ENCODE measurements at regions not wholly inside any gene's neighbourhood (a gene's known extent, or its start where the extent isn't known, plus 50 kb on each side); places are given as distances from the start of the nearest gene placed in this dataset.

DNA sequence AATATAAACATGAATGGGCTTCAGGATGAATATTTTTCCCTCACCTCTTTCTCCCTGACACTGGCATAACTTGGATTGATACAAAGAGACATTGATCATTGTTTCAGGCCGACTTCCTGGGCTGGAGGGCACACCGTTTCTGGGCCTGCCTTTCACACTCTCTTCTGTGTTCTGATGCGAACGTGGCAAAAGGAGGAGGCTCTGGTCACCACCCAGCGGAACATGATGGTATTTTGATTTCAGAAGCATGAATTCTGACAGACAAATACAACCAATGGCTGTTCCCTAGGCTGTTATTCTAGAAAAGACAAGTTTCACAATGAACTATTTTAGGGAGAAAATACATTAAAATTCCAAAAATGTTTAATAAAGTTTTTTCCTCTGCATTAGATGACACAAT lies 534.5 kb upstream of the MKI67 start:
- DNase-seq, result no peak

DNA sequence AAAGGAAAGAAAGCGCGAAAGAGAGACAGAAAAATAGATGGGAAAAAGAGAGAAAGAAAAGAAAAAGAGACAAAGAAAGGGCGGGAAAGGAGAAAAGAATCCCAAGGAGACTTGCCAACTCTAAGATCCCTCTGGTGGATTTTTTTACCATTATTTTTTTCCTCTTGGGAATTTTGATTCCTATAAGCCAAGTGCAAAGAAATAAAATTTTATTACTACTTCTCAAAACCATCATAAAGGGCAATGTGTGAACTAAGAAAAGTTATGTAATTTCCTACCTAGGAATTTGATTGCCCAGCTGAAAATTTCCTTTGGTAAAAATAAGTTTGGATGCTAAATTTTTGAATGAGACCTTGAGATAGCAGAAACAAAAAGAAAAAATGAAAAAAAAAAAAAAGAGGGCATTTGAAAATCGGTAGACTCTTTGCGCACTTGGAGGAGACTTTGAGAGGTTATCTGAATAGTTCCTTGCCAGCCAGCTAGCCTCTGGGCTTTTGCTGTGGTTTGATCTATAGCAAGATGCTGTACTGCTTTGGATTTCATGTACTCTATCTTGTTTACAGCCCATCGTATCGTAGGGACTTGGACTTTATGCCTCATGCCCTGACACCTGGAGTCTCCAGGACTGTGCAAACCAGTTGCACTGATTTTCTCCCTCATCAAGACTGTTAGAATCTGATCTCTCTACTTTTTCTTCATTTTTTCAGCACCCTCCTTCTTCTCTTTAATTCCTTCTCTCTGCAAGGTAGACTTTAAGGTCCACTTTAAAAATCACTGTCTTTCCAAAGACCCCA lies 535.4 kb upstream of the MKI67 start:
- DNase-seq, result no peak

DNA sequence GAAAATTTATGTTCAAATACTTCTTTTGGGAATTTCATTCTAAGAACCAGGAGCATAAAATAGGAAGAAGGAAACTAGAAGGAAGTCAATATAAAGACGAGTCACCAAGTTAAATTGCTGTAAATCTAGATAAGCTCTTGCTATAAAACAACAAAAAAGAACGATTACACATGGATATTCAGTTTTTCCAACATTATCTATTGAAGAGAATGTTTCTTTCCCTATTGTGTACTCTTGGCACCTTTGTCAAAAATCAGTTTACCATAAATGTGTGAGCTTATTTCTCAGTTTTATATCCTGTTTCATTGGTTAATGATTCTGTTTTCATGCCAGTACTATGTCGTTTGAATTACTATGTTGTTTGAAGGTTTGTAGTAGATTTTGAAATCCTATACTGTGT lies 536.3 kb upstream of the MKI67 start:
- no peak for DNase-seq

DNA sequence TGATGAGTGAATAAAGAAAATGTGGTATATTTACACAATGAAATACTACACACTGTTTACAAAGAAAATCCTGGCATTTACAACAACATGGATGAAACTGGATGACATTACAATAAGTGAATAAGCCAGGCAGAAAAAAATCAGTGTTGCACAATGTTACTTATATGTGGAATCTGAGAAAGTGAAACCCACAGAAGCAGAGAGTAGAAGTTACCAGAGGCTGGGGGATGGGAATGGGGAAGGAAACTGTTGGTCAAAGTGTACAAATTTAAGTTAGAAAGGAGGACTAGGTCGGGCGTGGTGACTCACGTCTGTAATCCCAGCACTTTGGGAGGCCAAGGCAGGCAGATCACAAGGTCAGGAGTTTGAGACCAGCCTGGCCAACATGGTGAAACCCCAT lies 538.5 kb upstream of the MKI67 start:
- no peak for DNase-seq

DNA sequence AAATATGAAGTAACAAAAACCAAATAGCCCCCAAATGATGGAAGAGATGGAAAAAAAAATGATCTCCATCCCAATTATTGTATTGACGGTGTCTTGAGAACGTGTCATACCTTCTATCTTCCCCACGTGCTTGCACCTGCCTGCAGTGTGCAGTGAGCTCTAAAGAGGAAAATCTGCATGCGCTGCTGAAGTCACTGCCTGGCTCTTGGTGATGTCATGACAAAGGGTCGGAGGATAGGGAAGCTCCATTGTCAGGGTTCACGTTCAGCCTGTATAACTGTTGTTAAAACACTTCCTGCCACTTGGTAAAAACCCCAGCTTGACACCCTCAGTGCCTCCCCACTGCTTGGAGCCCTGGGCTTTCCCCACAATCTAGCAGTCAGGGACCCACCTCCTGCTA lies 549.2 kb upstream of the MKI67 start:
- DNase-seq, result no peak

DNA sequence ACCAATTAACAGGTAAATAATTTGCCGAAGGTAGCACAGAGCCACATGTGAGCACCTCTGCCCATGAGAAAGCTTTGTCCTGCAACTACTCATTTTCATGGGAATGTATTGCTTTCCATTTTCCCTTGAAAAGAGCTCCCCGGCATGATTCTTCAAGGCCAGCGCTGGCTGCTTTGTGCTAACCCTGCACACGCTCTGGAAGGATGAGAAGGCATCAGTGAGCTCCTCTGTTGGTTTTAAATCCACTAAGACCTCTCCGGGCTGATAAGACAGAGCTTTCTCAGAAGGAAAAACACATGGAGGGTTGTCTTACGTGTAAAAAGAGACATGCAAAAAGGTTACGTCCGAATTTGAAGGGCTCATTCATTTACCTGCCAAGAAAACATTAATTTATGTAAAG lies 553.9 kb upstream of the MKI67 start:
- no peak for DNase-seq

DNA sequence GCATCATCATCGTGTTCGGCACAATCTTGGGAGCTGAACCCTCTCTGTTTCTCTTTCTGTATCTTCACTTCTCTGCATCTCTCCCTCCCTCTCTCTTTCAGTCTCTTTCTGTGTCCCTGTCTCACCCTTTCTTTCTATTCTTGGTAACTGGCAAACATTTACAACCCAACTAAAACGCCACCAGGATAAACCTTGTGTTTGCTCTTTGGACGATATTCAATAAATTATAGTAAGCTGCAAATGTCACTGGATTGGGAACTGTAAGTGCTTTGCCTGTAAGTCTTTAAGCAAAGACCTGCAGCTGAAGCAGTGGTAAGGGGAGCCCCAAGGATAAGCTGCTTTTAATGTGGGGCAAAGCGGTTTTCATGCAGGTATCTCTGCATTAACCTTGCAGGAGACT lies 558.0 kb upstream of the MKI67 start:
- no peak for DNase-seq

DNA sequence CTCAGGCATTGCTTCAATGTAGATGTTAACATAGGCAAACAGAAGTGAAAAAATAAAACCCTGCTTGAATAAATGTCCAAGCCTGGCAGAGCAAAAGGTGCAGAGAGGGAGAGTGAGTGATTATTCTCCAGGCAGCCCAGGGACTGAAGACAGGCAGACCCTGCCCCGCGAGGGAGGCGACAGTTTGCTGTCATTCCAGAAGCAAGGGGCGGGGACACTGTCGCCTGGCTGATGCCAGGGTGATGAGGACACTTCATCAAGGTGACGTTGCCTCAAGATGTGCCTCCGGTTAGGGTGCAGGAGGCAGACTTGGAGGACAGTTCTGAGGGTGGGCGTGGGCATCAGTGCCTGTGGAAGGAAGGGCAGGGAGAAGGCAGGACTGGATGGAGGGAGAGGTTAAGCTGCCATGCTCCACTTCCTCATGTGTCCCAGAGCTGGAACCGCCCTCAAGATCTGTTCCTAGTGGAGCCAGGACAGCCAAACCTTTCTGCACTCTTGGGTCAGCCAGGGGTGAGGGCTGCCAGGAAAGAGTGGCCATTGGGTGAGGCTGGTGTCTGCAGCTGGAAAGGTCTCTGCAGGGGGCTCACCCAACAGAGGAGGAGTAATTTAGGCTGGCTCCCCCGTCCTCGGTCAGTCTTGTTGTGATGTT lies 560.5 kb upstream of the MKI67 start:
- DNase-seq, result no peak

DNA sequence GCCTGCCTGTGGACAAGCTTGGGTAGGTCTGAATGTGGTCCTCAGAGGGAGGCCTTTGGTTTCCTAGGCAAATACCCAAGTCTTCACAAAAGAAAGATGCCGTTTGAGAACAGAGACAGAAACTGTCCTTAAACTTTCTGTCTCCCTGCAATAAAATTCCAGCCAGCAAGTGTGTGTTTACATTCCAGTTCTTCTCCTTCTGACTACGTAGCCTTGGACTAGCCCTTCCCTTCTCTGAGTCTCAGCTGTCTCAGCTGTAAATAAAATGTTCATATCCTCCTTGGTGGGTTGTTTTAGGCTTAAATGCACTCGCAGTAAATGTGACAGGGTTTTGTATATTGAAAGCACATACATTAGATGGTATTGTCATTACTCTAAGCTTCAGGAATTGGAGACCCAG lies 561.2 kb upstream of the MKI67 start:
- peak in 2 of 3 donors; percentile 28 to 66 for DNase-seq

DNA sequence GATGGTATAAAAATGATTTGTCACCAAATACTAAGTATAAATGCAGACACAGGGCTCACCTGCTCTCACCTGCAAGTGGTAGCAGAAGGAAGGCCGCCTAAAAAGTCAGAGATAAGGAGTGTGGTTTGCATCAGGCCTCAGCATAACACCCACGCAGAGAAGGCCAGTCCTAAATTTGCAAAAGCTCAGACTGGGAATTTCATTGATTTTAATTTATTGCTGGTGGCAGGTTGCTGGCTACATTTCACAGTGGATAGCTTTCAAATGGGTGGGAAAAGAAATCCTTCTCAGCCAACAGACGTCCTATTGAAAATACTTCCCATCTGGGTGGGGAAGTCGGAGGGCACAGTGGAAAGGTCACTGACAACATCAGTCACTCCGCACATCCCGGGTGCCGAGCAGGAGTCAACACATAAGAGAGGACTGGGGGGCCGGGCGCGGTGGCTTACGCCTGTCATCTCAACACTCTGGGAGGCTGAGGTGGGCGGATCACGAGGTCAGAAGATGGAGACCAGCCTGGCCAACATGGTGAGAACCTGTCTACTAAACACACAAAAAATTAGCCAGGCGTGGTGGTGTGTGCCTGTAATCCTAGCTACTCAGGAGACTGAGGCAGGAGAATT lies 561.8 kb upstream of the MKI67 start:
- no peak for DNase-seq

DNA sequence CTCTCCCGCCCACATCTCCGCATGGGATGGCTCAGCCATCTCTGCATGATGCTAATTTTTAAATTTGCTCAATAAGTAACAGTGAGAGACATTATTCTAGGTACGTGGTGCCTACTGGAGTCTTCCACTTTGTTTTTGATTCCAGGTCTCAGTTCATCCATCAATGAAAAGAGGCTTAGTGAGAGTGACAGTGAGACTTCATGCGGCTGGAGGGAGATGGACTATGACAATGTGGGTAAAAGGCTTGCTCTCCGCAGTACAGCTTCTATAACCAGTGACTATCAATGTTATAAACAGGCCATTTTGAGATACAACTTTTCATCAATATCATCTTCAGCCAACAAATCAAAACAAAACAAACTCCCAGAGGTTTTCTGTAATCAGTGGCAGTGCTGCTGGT lies 563.4 kb upstream of the MKI67 start:
- no peak for DNase-seq

DNA sequence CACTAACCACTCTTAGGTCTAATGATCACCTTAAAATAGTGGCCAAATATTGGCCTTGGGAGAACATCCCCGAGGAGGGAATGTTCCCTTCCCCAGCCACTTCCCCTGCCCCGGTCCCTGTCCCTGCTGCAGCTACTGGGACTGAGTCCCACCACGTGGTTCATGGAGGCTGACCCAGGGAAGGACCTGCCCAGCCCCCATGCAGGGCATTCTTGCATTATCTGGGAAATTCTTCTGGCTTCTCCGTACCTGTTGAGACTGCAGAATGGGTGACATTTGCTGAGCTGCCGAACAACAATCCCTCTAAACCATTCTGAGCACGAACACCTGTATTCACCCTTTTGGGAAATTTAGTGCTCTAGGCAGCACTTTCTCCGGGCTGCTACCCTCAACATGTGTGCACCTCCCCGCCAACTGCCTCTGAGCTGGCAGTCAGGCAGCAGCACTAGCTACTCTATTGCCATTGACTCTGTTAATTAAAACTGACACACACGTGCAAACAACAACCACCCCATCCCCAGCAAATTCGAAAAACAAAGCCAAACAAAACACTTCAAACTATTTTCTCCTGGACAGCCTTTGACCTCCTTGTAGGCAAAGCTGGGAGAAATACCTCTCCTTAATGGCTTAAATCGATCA lies 567.4 kb upstream of the MKI67 start:
- DNase-seq, result no peak

DNA sequence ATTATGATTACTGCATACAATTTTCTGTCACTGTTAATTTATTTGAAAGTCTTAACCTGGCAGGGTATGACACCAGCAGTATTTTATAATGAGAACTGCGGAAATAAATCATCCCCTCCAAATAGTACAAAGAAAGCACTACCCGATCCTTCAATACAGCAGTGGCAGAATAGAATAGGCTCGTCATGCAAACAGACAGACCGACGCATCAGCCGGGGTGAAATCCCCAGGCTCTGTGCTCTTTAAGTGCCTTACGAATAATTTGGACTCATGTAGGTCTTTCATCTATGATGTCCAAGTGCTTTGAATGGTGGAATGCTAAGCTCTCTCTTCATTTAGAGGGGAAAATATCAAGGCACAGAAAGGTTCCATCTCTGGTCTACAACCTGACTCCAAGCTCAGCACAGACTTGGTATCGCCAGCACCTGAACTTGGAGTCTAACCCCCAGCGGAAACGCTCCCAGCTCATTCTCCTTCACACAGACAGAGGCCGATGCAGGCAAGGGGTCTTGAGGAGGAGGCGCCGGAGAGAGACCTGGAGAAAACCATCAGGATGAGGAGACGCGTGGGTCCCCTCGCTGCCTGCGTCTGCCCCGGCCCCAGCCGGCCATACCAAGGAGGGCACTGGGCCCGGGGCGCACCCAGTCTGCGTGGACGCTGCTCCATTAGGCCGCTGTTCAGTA lies 568.1 kb upstream of the MKI67 start:
- no peak for DNase-seq

DNA sequence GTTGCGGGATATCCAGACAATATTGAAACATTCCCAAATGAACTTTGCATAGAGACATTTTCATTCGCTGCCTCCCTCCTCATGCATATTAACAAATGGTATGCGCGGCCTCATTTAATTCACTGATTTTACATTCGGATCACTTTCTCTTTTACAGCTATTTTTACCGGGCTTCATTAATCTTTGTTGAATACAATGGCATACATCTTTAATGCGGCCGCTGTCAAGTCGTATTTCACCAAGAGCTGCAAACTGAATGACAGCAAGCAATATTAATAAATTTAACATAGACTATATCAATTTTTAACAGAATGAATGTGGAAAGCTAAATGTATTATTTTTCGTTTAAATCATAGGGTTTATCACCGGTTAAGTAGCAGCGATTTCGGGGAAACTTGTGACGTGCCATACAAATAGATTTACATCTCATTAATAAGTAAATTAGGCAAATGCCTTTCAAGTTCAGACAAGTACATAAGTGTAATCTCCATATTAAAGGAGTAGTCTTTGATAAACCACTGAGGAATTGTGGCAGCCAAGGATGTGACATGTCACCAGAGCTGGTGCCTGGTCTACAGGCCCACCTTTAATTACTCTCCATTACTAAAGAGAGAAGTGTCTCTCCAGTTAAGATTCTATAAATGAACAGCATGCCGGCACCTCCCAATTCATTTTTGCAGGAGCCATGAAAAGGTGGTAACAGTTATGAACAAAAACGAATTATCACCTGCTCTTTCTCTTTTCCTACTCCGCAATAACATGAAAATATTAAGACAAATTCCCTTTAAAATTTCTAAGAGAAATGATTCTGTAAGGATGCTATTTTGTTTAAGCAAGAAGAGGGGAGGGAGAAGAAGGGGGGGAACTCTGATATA lies 568.9 kb upstream of the MKI67 start:
- no peak for DNase-seq

DNA sequence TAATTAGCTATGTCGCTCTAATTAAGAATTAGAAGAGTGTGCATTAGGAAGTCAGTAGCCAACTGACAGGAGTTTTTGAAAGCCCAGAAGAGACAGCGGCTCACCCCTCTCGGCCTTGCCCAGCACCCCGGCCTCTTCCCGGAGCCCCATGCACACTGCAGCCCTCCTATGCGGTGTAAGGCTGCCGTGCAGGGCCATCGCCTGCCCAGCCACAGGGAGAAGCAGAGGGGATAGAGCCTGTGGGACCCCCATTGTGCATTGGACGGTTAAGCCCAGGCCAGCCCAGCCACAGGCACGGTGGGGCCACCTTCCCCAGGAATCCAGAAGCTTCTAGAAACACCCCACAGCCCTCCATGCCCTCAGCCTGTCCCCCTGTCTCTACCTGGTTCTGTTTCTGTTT lies 569.7 kb upstream of the MKI67 start:
- no peak for DNase-seq

DNA sequence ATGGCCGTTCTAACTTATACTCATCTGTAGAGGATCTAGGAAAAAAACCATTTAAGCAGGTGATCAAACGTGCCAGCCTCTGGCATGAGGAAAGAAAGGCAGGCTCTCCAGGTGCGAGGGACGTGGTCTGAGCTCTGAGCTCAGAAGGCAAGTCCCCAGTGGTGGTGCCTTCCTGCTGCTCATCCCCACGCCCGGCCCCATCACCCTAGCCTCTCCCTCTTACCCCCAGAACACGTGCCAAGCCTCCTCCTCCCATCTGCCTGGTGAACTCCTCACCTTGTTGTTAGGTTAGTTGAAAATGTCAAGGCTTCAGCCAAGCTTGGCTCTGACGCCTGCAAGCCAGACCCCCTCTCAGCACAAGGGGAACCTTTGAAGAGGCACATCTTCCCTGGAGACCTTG lies 571.2 kb upstream of the MKI67 start:
- DNase-seq, result no peak

DNA sequence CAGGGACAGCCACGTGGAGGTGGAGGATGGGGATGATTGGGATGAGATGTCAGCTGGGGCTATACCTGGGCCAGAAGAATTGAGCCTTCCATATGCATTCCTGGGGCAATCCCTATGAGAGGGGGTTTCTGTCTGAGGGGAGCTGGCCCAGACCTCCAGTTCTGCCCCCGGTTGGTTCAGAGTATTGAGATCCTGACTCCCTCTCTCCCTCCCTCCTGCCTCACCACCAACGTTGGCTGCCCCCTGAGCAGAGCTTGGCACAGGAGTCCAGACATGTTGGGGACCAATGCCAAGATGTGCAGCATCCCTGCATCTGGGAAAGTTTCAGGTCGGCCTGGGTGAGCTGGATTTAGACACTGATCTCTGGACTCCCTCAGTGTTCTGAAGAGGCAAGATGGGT lies 575.2 kb upstream of the MKI67 start:
- DNase-seq, result no peak

DNA sequence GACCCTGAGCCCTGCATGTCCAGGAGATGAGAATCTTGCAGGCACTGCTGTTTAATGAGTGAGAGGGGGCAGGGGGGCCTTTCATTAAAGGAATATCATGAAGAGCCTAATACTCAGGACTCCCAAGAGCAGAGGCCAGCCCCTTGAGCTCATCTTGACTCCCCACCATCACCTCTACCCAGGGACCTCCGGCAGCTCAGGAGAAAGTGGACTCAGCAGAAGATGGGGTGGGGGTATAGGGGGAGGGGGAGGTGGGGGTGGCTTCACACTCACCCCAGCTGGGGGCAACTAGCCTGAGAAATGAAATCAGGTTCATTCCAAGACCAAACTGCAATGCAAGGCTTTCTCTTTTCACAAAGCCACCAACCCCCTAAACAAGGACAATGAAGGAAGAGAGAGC lies 575.6 kb upstream of the MKI67 start:
- DNase-seq, result no peak

DNA sequence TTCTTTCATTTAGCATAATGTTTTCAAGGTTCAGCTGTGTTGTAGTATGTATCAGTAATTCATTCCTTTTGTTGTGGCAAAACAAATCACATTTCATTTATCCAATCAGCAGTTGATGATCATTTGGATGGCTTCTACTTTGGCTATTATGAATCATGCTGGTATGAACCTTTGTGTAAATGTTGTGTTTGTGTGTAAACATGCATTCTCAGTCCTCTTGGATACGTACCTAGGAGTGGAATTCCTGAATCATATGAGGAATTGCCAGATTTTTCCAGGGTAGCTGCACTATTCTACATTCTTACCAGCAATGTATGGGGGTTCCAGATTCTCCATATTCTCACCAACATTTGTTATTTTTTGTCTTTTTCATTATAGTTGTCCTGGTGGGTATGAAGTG lies 578.5 kb upstream of the MKI67 start:
- DNase-seq, result no peak

DNA sequence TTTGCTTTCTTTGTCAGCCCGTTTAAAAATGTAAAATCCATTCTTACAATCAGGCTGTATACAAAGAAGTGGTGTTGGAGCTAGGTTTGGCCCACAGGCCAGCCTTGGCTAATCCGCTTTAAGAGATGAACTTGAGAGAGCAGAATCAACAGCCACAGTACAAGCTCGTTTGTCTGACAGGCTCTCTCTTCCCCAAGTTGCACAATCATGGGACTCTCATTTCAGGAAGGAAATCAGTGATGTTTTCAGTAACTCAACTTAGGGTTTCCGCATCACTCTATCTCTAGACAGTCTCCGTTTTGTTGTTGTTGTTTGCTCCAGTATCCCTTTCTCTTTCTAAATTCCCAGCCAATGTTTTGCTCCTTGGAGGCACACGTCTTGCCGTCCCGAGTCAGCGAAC lies 582.0 kb upstream of the MKI67 start:
- no peak for DNase-seq

DNA sequence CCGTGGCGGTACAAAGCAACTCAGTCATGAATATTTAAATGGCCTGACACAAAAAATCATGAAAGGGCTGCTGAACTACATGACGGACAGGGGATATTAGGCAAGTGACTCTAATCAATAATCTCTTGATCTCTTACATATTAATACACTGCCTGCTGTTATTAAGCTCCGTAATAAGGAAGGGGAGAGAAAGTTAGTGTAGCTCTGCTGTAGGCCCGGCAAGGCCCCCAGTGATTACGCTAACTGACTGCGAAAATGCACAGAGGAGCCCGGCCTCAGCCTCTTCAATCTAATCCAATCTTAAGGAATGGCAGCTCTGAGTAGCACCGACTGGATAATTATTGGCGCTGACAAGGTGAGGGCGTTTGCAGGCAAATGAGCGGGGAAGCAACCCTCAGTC lies 583.5 kb upstream of the MKI67 start:
- DNase-seq, result no peak

Measured in muscle of back (tissue), 3 donors.